Hematopoietic multipotent progenitor cell treated with erythropoietin and hydrocortisone succinate and interleukin-3 and kit ligand, for 4 days (in vitro differentiated cells): ENCODE measurements at regions not wholly inside any gene's neighbourhood (a gene's known extent, or its start where the extent isn't known, plus 50 kb on each side); places are given as distances from the start of the nearest gene placed in this dataset.

Experiments
- DNase-seq: peaks from one replicate; pipeline ENCODE4 v3.0.0-alpha.2; 2015

- no peak for DNase-seq
Observed at GRCh38 chr3:104536715-104537114, 830.0 kb upstream of the ALCAM start.

- DNase-seq: no peak
Observed at GRCh38 chr3:104537323-104537722, 829.4 kb upstream of the ALCAM start.

- DNase-seq: no peak
Observed at GRCh38 chr3:104546301-104546700, 820.4 kb upstream of the ALCAM start.

DNA sequence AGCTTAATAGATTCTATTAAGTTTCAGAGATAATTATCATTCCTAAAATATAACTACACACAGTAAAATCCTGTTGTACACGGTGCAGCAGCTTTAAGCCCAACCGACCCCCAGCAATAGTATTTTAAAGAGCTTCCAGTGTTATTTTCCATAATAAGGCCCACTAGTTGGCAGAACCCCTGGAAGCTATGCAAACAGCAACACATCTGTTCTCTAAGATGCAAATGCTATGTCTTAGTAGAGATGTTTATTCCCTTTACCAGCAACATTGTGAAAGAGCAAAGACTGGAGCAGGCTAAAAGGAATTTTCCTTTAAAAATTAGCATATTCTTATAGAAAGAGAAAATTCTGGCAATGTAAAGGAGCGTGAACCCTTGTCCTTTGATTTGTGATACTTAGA, 819.7 kb upstream of the ALCAM start:
- no peak for DNase-seq

- DNase-seq: no peak
Observed at GRCh38 chr3:104548401-104548800, 818.3 kb upstream of the ALCAM start.

DNA sequence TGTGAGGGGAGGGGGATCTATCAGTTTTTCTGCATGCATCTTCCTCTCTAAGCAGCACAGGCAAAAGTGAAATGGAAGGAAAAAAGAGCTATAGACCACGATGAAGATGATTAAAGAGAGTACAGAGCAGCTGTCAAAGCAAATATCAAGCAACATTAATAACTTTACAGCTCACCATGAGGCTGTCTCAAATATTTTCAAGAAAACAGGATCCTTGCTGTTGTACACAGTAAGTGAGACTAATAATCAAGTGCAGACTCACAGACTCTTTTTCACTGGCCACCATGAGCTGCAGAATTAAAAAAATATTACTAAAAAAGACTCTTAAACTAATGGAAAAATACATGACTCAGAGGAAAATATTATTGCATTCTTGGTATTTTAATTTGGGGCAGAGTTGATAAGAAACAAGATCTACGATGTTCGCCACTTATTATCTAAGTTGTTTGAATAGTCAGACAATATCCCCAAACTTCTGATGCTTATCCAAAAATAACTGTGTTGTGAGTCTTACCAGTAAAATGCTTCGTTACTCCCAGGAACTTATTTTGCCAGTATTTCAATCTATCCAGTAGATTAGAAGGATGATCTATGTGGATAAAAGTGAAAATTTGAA, 817.5 kb upstream of the ALCAM start:
- no peak for DNase-seq

- DNase-seq: no peak
Observed at GRCh38 chr3:104553121-104553520, 813.6 kb upstream of the ALCAM start.

- no peak for DNase-seq
Observed at GRCh38 chr3:104554425-104554824, 812.3 kb upstream of the ALCAM start.

GRCh38 chr3:104555728-104556127, 811.0 kb upstream of the ALCAM start:
- no peak for DNase-seq

DNA sequence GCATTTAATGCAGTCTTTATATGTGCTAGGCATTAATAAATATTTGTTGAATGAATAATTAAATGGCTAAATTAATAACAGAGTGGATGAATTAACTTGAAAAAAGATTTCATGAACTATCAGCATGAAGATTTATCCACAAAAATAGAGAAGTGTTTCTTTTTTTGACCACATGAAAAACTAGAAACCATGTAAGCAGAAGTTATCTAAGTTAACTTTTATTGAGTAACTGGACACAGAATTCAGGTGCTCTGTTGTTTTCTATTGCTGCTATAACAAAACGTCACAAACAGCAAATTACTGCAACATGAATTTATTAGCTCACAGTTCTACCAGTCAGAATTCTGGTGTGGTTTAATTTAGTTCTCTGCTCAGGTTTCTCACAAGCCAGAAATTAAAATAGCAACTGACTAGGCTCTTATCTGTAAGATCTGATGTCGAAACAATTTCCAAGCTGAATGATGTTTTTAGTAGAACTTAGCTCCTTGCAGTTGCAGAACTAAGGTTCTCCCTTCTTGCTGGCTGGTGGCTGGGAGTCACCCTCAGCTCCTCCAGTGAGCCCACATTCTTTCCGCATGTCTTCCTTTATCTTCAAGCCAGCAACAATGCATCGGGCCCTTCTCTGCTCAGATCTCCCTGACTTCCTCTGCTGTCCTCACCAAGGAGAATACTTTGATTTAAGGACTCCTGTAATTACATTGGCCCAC, 810.2 kb upstream of the ALCAM start:
- DNase-seq: peak; percentile 31

GRCh38 chr3:104561324-104561723, 805.4 kb upstream of the ALCAM start:
- DNase-seq: no peak

DNA sequence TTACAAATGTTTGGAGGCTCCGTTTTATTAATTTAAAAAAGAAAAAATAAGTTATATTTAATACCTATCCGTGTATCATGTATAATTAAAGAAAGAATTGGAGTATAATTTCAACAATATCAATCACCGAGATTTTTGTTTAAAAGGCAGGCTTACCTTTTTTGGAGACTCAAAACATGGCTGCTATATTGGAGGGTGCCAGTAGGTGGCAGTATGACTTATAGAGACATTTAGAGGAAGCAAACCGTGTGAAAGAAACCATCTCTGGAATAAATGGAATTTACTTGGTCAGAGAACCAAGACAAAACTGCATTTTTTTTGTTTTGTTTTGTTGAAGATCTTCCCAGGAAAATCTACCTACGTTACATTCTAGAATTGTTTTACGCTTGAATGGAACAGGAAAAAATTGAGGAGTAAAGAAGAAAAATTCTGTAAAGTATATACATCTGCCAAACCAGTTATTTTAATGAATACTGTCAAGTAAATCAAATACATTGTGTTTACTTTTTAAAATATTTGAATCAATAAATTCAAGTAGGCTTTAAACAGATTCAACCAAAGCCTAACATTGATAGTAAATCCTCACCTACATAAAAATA, 802.6 kb upstream of the ALCAM start:
- DNase-seq: peak; percentile 79

GRCh38 chr3:104566054-104566453, 800.7 kb upstream of the ALCAM start:
- no peak for DNase-seq

DNA sequence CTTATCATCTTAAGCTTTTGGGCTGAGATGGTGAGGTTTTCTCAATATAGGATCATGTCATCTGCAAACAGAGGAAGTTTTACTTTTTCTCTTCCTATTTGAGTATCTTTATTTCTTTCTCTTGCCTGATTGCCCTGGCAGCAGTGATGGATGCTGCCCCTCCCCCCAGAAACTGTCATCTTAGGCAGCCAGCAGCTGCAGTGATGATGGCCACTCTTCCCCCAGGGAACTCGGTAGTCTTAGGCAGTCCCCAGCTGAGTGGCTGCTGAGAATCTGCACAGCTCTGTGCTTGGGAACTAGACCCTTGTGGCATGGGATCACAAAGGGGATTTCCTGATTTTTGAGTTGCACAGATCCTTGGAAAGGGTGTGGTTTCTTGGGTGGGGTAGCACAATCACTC, 791.1 kb upstream of the ALCAM start:
- DNase-seq: no peak

- no peak for DNase-seq
Observed at GRCh38 chr3:104578558-104578957, 788.2 kb upstream of the ALCAM start.

DNA sequence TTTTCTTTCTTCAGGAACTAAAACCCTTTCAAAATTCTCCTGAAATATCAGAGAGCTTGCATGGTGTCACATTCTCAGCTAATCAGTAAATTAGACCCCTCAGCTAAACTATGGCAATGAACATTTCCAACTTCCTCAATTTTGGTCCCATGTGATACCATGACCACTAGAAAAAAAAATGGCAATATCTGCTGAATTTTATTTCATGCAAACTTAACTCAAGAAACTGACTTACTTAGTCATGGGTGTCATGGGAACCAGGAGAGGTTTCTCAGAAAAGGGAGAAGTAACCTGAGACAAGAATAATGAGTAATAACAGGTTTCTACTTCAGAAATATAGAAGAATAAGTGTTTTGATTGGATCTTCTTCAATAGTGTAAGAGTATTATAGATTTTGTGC, 784.6 kb upstream of the ALCAM start:
- DNase-seq: peak; percentile 8

DNA sequence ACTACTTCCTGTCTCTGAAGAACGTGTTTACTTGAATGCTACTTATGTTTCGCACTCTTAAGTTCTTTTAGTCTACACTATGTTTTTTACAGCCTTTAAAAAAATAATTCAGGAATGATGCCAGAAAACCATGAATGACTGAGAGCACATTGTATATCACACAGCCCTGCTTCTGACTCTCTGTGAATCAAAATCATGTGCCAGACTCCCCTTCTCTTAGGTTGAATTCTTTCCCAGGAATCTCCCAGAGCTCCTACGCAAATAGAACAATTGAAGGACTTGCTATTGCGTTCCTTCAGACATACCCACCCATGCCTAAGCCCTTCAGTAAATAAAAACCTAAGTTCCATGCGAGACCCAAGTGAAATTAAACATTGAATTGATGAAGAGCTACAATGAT, 782.0 kb upstream of the ALCAM start:
- no peak for DNase-seq

GRCh38 chr3:104586344-104586743, 780.4 kb upstream of the ALCAM start:
- DNase-seq: no peak

- DNase-seq: no peak
Observed at GRCh38 chr3:104588442-104588841, 778.3 kb upstream of the ALCAM start.

DNA sequence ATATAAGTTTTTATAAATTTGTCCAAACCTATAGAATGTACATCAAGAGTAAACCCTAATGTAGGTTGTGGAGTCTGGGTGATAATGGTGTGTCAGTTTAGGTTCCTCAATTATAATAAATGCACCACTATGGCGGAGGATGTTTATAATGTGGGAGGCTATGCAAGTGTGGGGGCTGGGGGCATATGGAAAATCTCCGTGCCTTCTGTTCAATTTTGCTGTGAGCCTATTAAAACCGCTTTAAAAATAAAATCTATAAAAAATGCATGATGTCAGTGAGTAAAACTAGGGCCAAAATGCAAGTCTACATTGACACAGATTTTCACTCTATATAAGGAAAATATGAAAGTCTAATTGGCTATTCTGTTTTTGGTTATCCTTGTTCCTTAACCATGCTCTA, 774.9 kb upstream of the ALCAM start:
- no peak for DNase-seq

DNA sequence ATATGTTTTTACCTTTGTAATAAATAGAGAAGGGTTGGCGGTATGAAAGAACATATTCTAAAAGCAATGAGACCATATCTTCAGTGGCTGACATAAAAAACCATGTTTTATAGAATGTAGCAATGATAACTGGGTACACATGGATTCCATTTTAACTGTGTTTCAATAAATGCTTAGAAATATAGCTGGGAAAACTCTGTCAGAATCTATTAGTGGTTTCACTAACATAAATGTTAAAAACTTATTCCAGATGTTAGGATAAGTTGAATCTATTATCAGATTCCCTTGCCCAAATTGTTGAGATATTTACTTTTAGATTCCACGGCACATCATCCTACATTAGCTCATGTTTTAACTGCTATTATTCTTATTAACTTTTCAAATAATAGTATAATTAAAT, 772.2 kb upstream of the ALCAM start:
- DNase-seq: no peak

GRCh38 chr3:104596054-104596453, 770.7 kb upstream of the ALCAM start:
- no peak for DNase-seq

GRCh38 chr3:104596551-104596950, 770.2 kb upstream of the ALCAM start:
- peak; percentile 58 for DNase-seq

DNA sequence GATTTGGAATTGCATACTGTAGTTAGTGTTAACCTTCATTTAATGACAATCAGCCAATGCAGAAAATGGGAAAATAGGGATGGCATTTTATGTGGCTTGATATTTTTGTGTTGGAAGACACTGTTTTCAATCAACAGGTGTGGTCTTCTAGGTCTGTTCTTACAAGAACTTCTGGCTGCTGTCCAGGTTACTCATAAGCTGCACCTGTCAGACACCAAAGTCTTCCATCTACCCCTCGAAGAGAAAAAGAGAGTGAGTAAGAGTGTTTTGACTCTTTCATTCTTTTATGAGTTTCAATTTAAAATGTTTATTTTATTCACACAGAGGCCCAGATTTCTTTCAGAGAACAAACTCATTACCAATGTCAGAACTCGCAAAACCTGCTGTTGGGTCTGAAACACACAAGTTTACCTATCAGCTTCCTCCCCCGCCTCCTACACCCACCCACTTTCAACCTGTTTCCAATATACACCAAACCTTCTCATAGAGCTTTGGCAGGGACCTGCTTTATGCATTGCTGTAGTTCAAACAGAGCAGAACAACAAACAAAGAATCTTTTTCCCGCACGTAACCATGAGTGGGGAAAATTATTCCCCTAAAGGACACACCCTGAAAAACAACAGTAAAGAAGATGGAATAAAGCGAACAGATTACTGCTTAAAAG, 767.7 kb upstream of the ALCAM start:
- no peak for DNase-seq
